GM18858 (cell line): ENCODE measurements at regions not wholly inside any gene's neighbourhood (a gene's known extent, or its start where the extent isn't known, plus 50 kb on each side); places are given as distances from the start of the nearest gene placed in this dataset.
"Not testable (repeated sequence)": the region's sequence is repeated elsewhere in the genome, so short reads cannot be mapped to it uniquely, and the experiment has no call there.

Experiments used
- ATAC-seq: cut with Tn5 transposase; IDR thresholded peaks from one replicate; pipeline ENCODE4 v1.9.1; 2021; ENCODE audit not compliant: unreplicated experiment

DNA sequence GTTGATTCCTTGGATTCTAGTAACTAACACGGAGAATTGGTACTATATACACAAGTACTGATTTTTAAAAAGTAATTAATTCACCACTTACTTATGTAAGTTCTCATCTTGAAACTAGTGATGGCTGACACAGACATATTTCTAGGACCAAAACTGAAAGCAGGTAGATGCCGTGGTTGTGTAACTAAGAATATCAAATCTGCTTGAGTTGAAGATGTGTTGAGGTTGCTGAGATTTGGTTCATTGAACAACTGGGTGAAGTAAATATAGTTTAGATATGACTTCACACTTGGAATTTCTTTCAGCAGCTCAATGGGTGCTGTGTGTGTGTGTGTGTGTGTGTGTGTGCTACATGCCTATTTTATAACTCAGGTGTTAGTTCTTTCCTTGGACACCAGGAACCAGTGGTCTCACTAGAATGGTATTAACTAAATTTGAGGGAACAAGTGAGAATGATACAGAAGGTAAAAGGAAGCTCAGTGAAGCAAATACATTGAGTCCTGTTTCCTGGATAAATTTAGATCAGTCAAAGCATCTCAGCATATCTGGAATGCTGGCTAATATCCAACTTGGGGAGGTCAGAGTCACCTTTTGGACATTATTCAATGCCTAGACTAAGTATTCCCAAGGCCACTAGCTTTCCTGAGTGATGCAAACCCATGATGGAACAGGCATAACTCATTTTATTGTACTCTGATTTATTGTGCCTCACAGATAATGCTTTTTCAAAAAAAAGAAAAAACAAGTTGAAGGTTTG is 110.7 kb upstream of the ZEB2 start:
- ATAC-seq: peak; percentile 94

DNA sequence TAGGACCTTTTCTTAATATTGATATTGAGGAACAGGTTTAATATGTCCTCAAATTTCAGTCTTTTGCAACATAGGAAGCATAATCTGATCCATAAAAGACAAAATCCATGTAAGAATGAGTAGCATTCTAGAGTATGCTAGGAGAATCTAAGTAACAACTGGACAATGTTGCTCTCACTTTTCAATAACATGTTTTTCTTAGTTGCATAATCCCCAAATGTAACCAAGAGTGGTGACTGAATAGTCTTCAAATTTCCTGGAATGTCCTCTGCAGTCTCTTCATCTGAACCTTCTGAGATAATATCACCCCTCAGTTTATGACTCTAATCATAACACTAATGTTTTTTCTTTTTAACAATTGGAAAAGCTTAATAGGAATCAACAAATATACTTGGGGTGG is 110.0 kb upstream of the ZEB2 start:
- no peak for ATAC-seq

DNA sequence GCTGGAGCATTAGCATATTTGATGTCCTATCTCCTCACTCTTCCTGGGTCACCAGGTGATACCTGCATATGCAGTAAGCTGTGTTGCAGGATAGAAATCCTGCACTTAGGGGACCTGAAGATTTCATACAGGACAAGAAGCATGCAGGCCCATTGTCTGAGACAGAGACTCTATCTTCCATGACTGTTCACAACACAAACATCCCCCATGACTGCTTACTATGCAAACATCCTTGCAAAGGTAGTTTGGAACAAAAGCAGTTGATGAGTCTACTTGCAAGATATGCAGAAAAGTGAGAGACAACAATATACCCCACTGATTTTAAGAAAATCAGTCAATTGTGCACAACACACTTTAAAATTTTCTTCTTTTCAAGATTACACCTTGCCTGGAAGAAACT is 108.6 kb upstream of the ZEB2 start:
- ATAC-seq: no peak

DNA sequence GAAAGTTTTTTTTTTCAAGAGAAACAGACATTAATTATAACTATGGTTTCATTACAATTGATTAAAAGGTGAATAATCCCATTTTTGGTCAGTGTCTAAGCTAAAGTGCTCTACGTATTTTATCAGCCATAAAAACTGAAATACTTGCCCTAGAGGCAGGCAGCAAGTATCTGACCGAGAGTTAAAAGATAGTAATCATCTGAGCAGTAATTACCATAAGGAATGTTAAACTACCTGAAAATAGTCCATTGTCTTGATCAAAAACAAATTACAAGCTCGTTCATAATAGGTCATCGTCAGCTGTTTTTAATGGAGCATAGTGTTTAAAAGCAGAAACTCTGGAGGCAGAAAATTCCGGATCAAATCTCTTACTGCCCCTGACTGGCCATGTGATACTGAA is 105.7 kb upstream of the ZEB2 start:
- ATAC-seq: no peak

DNA sequence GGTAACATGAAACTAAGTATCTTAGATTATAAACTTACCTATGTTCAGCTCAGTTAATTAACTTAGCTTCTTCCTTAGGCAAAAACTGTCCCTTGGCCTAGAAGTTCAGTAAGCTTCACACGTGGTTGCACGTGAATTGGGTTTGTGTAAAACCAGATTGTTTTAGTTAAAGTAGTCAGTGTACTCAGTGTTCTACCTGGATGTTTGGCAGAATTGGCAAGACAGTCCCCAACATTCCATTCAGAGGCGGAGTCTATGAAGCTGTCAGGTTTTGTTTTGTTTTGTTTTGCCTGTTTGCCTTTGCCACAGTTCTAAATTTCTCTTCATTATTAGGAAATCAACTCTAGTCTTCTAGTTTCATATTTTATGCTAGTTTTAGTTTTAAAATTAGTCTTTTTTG is 105.3 kb upstream of the ZEB2 start:
- no peak for ATAC-seq

- no peak for ATAC-seq
These were observed 104.5 kb upstream of the ZEB2 start for GRCh38 chr2:144624451-144624850.

DNA sequence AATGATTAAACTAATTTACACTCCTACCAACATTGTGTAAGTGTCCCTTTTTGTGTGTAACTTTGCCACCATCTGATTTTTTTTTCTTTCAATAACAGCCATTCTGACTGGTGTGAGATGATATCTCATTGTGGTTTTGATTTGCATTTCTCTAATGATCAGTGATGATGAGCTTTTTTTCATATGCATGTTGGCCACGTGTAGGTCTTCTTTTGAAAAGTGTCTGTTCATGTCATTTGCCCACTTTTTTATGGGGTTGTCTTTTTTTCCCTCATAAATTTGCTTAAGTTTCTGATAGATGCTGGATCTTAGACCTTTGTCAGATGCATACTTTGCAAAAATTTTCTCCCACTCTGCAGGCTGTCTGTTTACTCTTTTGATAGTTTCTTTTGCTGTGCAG is 102.5 kb upstream of the ZEB2 start:
- not testable (repeated sequence) for ATAC-seq

DNA sequence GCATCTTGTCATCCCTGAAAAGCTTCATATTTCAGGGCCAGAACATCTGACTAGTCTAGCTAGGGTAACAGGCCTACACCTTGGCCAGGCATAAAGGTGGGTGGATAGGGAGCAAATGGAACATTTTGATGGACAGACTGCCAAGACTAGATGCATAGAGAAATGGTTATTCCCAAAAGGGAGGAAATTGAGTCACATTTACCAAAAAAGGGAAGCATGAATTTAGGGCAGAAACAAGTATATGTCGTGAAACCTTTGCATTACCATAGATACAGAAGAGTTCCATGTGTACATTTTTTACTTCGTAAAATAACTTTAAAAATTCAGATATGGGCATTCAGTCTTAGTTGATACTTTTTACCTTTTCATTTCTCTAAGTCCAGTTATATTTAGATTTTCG is 101.3 kb upstream of the ZEB2 start:
- no peak for ATAC-seq

GRCh38 chr2:144619760-144620159 is 99.8 kb upstream of the ZEB2 start:
- ATAC-seq: no peak

DNA sequence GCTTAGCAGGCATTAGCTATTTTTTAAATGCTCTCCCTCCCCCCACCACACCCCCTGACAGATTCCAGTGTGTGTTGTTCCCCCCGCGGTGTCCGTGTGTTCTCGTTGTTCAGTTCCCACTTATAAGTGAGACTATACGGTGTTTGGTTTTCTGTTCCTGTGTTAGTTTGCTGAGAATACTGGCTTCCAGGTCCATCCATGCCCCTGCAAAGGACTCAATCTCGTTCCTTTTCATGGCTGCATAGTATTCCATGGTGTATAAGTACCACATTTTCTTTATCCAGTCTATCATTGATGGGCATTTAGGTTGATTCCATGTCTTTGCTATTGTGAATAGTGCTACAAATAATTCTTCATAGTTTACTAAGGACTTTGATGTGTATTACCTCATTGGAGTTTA is 97.3 kb upstream of the ZEB2 start:
- ATAC-seq: not testable (repeated sequence)

GRCh38 chr2:144615866-144616565 is 96.1 kb upstream of the ZEB2 start:
- no peak for ATAC-seq

GRCh38 chr2:144607891-144608521 is 88.1 kb upstream of the ZEB2 start:
- ATAC-seq: no peak

GRCh38 chr2:144607099-144607498 is 87.2 kb upstream of the ZEB2 start:
- no peak for ATAC-seq

GRCh38 chr2:144606466-144607095 is 86.7 kb upstream of the ZEB2 start:
- ATAC-seq: no peak

DNA sequence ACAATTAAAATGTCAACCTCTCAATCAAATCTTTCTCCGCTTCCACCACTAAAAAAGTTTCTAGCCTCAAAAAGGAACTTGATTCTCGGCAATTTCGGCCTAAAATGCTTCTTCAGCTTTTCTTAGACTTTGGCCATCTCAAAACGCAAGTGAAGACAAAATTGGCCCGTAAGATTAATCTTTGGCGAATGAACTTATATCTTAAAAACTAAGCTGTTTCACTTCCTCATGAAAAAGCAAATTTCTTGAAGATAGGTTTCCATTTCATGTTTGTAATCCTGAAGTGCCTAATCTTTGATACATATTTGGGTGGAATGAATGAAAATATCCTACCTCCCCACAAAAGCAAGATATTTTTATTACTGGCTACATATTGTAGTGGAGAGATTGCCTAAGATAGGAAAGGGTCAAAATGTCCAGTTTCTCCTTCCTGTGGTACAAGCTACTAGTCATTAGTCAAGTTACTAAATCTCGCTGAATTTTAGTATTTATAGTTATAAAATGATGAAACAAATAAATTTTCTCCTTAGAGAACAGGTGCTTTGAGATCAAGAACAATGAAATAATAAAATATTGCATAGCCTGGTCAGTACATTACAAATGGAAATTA is 85.4 kb upstream of the ZEB2 start:
- ATAC-seq: no peak

DNA sequence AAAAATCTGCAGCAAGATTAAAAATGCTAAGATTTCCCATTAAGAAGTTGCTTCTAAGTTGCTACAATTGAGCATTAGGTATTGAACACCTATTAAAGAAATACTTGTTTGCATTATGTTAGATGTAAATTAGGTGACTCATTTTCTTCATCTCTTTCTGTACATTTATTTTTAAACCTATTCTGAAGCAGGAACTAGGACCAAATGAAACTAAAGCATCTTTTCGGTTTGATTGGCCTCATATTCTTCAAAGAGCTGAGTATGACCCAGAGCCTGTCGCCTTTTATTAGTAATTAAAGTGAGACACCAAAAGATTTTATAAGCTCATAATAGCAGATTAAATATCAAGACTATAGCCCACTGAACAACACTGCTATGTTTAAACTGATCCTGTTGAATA is 83.4 kb upstream of the ZEB2 start:
- ATAC-seq: no peak

DNA sequence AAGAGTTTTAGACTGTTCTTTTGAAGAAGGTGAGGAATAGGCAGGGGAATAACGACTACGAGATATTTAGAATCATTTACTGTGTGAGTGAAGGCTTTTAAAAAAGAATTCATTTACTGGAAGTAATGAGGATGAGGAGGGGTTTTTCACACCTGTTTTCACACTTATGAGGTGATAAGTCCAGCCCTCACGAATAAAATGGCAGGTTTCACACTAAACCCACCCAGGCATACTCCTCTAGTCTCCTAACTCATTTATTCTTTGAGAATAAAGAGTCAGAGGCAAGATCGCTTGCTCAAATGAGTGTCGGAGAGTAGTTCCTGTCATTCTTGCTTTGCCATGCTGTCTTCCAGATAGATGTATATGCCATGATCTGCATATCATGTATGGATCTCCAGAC is 79.0 kb upstream of the ZEB2 start:
- no peak for ATAC-seq

DNA sequence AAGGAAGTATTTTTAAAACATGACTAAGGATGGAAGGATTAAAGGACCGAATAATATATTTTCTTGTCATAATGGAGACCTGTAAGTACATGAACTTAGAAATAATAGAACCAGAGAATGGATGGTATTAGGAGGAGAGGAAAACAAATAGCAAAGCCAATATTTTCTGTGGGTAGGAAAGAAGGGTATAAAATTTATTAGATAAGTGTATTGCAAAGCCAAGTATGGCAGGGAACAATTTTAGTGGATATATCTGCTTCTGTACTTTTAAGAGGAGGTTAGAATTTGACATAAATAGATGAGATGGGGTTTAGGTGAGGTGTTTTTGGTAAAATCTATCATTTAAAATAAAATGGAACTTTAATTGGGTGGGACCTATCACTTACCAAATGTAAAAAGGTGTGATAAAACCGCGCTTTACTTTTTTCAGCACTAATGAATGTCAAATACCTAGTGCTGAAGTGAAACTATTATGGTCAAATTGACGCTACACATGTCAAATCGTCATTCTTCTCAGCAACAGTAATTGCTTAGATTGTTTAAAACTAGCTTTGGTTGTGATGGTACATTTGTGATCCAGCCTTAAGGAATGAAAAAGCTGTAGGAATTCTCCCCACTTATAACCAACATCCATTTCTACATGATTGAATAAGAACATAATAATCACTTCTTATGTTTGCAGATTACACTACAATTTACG is 78.1 kb upstream of the ZEB2 start:
- ATAC-seq: no peak

- no peak for ATAC-seq
These were observed 77.5 kb upstream of the ZEB2 start for GRCh38 chr2:144597388-144597787.

DNA sequence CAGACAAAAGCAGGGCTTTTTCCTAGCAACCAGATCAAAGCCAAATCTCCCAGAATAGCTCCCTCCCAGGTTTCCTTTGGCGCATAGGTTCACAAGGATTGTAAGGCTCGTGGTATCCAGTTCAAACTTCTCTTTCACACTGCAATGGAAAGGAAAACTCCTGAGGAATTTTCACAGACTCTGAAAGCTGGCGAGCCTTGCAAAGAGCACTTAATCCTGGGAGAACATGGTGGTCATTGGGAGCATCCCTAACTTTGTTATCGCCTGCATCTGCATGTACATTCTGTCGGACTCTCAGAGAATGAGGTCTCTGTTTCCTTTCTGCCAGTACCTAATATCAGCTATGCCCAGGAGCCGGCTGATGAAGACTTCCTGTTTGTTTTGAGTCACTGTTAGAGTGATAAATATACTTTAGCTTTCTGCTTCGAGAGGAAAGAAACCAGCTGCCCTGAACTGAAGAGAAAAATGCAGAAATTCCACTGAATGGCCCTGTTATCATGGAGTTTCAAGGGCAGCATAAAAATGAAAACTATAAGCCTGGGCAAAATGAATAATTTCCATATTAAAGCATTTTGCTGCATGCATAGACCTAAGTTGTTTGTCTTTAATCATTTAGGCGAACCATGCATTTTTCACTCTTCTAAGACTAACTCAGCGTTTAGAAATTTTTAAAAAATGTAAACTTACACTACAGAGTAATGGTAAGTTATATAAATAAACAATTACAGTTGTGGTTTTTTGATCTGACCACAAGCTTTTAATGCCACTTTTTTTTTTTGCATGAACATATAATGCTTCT is 76.4 kb upstream of the ZEB2 start:
- peak; percentile 97 for ATAC-seq
